ENCODE measurements at regions not wholly inside any gene's neighbourhood (a gene's known extent, or its start where the extent isn't known, plus 50 kb on each side); places are given as distances from the start of the nearest gene placed in this dataset.
A peak's percentile ranks its signal among the peaks of the same experiment; 100 is the strongest.

GRCh38 chr6:25130518-25130917 lies 148.7 kb upstream of the CARMIL1 start:
- H3K27ac Mint-ChIP-seq, result no peak overlapping the region
- intact Hi-C loops (cut with micrococcal nuclease), result no loop called here
- ATAC-seq (no peak), DNase-seq (no peak)
- TF ChIP-seq CTCF (IDR thresholded peaks at IDR 0.05), result no peak
- H3K4me3 Mint-ChIP-seq, result no peak overlapping the region
- POLR2A ChIA-PET, result interaction anchor here (0.7 kb wide), 1 partner anchor 33 kb away, joined by 4 read pairs; no protein-coding TSS in a partner anchor
- peaks cover 45% of the 10 kb centered on the region for H3K4me1 Mint-ChIP-seq (ENCODE audit: low read depth)
- CTCF ChIA-PET, result interaction anchor here (1.3 kb wide), 1 partner anchor 60 kb away, joined by 5 read pairs; no protein-coding TSS in a partner anchor
- H3K27me3 Mint-ChIP-seq, result no peaks in the 10 kb centered on the region
- H3K36me3 Mint-ChIP-seq (ENCODE audit: low read depth), result peaks cover 85% of the 10 kb centered on the region
- peaks cover 14% of the 10 kb centered on the region for H3K9me3 Mint-ChIP-seq

GRCh38 chr6:25132934-25133333 lies 146.2 kb upstream of the CARMIL1 start:
- intact Hi-C loops (cut with micrococcal nuclease), result no loop called here
- H3K4me1 Mint-ChIP-seq (ENCODE audit: low read depth), result peaks cover 45% of the 10 kb centered on the region
- peaks cover 16% of the 10 kb centered on the region for H3K9me3 Mint-ChIP-seq
- no peak overlapping the region for H3K27ac Mint-ChIP-seq
- ChIA-PET POLR2A (no interaction called here), CTCF (no interaction called here)
- DNase-seq, result no peak
- peaks cover 96% of the 10 kb centered on the region for H3K36me3 Mint-ChIP-seq (ENCODE audit: low read depth)
- ATAC-seq, result no peak
- H3K4me3 Mint-ChIP-seq, result peak overlapping the region; percentile 56
- TF ChIP-seq CTCF (IDR thresholded peaks at IDR 0.05), result no peak
- no peaks in the 10 kb centered on the region for H3K27me3 Mint-ChIP-seq

- DNase-seq (no peak), ATAC-seq (no peak)
- peaks cover 46% of the 10 kb centered on the region for H3K4me1 Mint-ChIP-seq (ENCODE audit: low read depth)
- ChIA-PET CTCF (no interaction called here), POLR2A (no interaction called here)
- H3K9me3 Mint-ChIP-seq, result peaks cover 16% of the 10 kb centered on the region
- H3K27me3 Mint-ChIP-seq, result no peaks in the 10 kb centered on the region
- no peak for TF ChIP-seq CTCF (IDR thresholded peaks at IDR 0.05)
- H3K4me3 Mint-ChIP-seq, result no peak overlapping the region
- peaks cover 90% of the 10 kb centered on the region for H3K36me3 Mint-ChIP-seq (ENCODE audit: low read depth)
- no peak overlapping the region for H3K27ac Mint-ChIP-seq
- intact Hi-C loops (cut with micrococcal nuclease), result no loop called here
Observed at GRCh38 chr6:25133568-25133967, 145.6 kb upstream of the CARMIL1 start.

- H3K4me1 Mint-ChIP-seq (ENCODE audit: low read depth), result peaks cover 44% of the 10 kb centered on the region
- peak overlapping the region; percentile 88 for H3K4me3 Mint-ChIP-seq
- no peaks in the 10 kb centered on the region for H3K27me3 Mint-ChIP-seq
- peak overlapping the region; percentile 98 for H3K27ac Mint-ChIP-seq
- DNase-seq (peak; percentile 24), ATAC-seq (peak; percentile 2)
- intact Hi-C loops (cut with micrococcal nuclease), result no loop called here
- POLR2A ChIA-PET, result interaction anchor here (1.0 to 2.9 kb wide), 3 partner anchors 9 to 19 kb away, joined by 3 to 15 read pairs (median 6); no protein-coding TSS in a partner anchor
- TF ChIP-seq CTCF (IDR thresholded peaks at IDR 0.05), result no peak
- CTCF ChIA-PET, result no interaction called here
- H3K9me3 Mint-ChIP-seq, result peaks cover 17% of the 10 kb centered on the region
- H3K36me3 Mint-ChIP-seq (ENCODE audit: low read depth), result peaks cover 60% of the 10 kb centered on the region
Observed at GRCh38 chr6:25136854-25137253, 142.3 kb upstream of the CARMIL1 start.

GRCh38 chr6:25137480-25137879 lies 141.7 kb upstream of the CARMIL1 start:
- POLR2A ChIA-PET, result interaction anchor here (0.6 to 1.8 kb wide), 14 partner anchors 9 to 883 kb away, joined by 3 to 11 read pairs (median 4); partner anchors contain the start of gene C6orf62
- ATAC-seq, result peak; percentile 3
- intact Hi-C loops (cut with micrococcal nuclease), result no loop called here

More at GRCh38 chr6:25137480-25137879, 141.7 kb upstream of the CARMIL1 start:
- peak overlapping the region; percentile 88 for H3K4me3 Mint-ChIP-seq
- DNase-seq, result peak; percentile 16
- TF ChIP-seq CTCF (IDR thresholded peaks at IDR 0.05), result no peak
- peak overlapping the region; percentile 98 for H3K27ac Mint-ChIP-seq
- CTCF ChIA-PET, result interaction anchor here (0.6 kb wide), 1 partner anchor 273 kb away, joined by 3 read pairs; no protein-coding TSS in a partner anchor
- peaks cover 55% of the 10 kb centered on the region for H3K36me3 Mint-ChIP-seq (ENCODE audit: low read depth)
- peaks cover 43% of the 10 kb centered on the region for H3K4me1 Mint-ChIP-seq (ENCODE audit: low read depth)
- peaks cover 15% of the 10 kb centered on the region for H3K9me3 Mint-ChIP-seq
- H3K27me3 Mint-ChIP-seq, result no peaks in the 10 kb centered on the region

Measured in activated CD8-positive, alpha-beta T cell treated with anti-CD3 and anti-CD28 coated beads for 36 hours (primary cell).